Keratinocyte (primary cell): ENCODE measurements at regions not wholly inside any gene's neighbourhood (a gene's known extent, or its start where the extent isn't known, plus 50 kb on each side); places are given as distances from the start of the nearest gene placed in this dataset.

Source experiments
- DNase-seq: peaks from one replicate; pipeline ENCODE4 v3.0.0-alpha.2; 2011; ENCODE audit warnings: low read depth, missing footprints, low spot score
- FAIRE-seq: peaks from 2 replicates; lab custom pipeline; 2011; peaks lifted over from hg19 to GRCh38; lab: Jason Lieb, UNC
- H2AFZ ChIP-seq: 2 replicates; pipeline ENCODE4 v1.6.0; 2012; ENCODE audit warnings: low read length, control low read depth, inconsistent platforms; ENCODE audit not compliant: control insufficient read depth
- H3K27ac ChIP-seq: 2 replicates; pipeline ENCODE4 v1.5.1; 2011; ENCODE audit warnings: low read length; ENCODE audit not compliant: control insufficient read depth, insufficient read depth
- H3K27me3 ChIP-seq: 3 replicates; pipeline ENCODE4 v1.6.0; 2011; ENCODE audit warnings: low read length; ENCODE audit not compliant: control insufficient read depth, insufficient read depth; ENCODE audit errors: extremely low read depth
- H3K36me3 ChIP-seq, 2 experiments: 2 replicates in 1 of 2; 3 replicates in 1 of 2; pipeline ENCODE4 v1.5.1; 2011; ENCODE audit warnings: low read length in 2 of 2, mild to moderate bottlenecking in 1 of 2; ENCODE audit not compliant: control insufficient read depth in 2 of 2, insufficient read depth in 2 of 2; ENCODE audit errors: extremely low read depth in 1 of 2
- H3K4me1 ChIP-seq: 3 replicates; pipeline ENCODE4 v1.5.1; 2011; ENCODE audit warnings: low read length; ENCODE audit not compliant: control insufficient read depth, insufficient read depth; ENCODE audit errors: extremely low read depth
- H3K4me2 ChIP-seq: 3 replicates; pipeline ENCODE4 v1.6.0; 2011; ENCODE audit warnings: low read depth, low read length; ENCODE audit not compliant: control insufficient read depth, insufficient read depth; ENCODE audit errors: extremely low read depth
- H3K4me3 ChIP-seq, 3 experiments: fragments of 200-600 bp in 1 of 3; sonication (generic) in 1 of 3; 2 replicates in 2 of 3; 3 replicates in 1 of 3; pipeline ENCODE4 v1.5.1; 2011 to 2016; ENCODE audit warnings: low read length in 3 of 3, mild to moderate bottlenecking in 3 of 3, control low read depth in 2 of 3, inconsistent platforms in 1 of 3, low read depth in 1 of 3, mixed read lengths in 1 of 3, mixed run types in 1 of 3, moderate library complexity in 1 of 3; ENCODE audit not compliant: control insufficient read depth in 2 of 3, insufficient read depth in 2 of 3; ENCODE audit errors: extremely low read depth in 1 of 3
- H3K79me2 ChIP-seq: 2 replicates; pipeline ENCODE4 v1.6.0; 2012; ENCODE audit warnings: low read length; ENCODE audit not compliant: control insufficient read depth, insufficient read depth
- H3K9ac ChIP-seq: 3 replicates; pipeline ENCODE4 v1.6.0; 2011; ENCODE audit warnings: low read length; ENCODE audit not compliant: control insufficient read depth, insufficient read depth; ENCODE audit errors: extremely low read depth
- H3K9me1 ChIP-seq: 3 replicates; pipeline ENCODE4 v1.6.0; 2011; ENCODE audit warnings: low read length; ENCODE audit not compliant: control insufficient read depth, insufficient read depth; ENCODE audit errors: extremely low read depth
- H3K9me3 ChIP-seq: 2 replicates; pipeline ENCODE4 v1.5.1; 2012; ENCODE audit warnings: low read depth, low read length; ENCODE audit not compliant: control insufficient read depth
- H4K20me1 ChIP-seq: 3 replicates; pipeline ENCODE4 v1.6.0; 2011; ENCODE audit warnings: low read length; ENCODE audit not compliant: control insufficient read depth, insufficient read depth; ENCODE audit errors: extremely low read depth
- CTCF ChIP-seq, 3 experiments: IDR thresholded peaks in 1 of 3; conservative IDR thresholded peaks in 1 of 3; optimal IDR thresholded peaks in 1 of 3; 2 replicates in 2 of 3; 3 replicates in 1 of 3; pipeline versions ENCODE3 to v1.5.1; 2011; ENCODE audit warnings: low read length in 3 of 3, mild to moderate bottlenecking in 3 of 3, moderate library complexity in 2 of 3, control low read depth in 1 of 3, inconsistent platforms in 1 of 3; ENCODE audit not compliant: insufficient read depth in 2 of 3; ENCODE audit errors: extremely low read depth in 1 of 3
- EZH2 ChIP-seq: IDR thresholded peaks from one replicate; pipeline ENCODE4 v1.6.1; 2012; ENCODE audit warnings: inconsistent platforms, mild to moderate bottlenecking, low read length, moderate library complexity
- dilution Hi-C: fragments of 300-500 bp; cut with MboI; formaldehyde crosslinking; loops from one replicate; pipeline ENCODE4 v1.7.0; 2020; ENCODE audit warnings: low sequenced_read_pairs; ENCODE audit not compliant: extremely low pct_ligation_motif_present

- Histone ChIP-seq H3K4me2 (no peak overlapping the region), H3K27ac (no peak overlapping the region), H3K4me1 (no peaks in the 10 kb centered on the region), H2AFZ (no peak overlapping the region), H3K9ac (no peak overlapping the region), H3K9me3 (no peaks in the 10 kb centered on the region), H3K27me3 (peaks cover 7% of the 10 kb centered on the region), H4K20me1 (no peaks in the 10 kb centered on the region), H3K79me2 (no peaks in the 10 kb centered on the region), H3K9me1 (no peaks in the 10 kb centered on the region), H3K4me3 (no peak overlapping the region), H3K36me3 (no peaks in the 10 kb centered on the region)
- no peak for FAIRE-seq
- TF ChIP-seq EZH2, result no peak
- no peak for TF ChIP-seq CTCF (optimal IDR thresholded peaks at IDR 0.05 in 1 of 3, IDR thresholded peaks at IDR 0.05 in 1 of 3, conservative IDR thresholded peaks at IDR 0.05 in 1 of 3; ENCODE audit: extremely low read depth in 1 of 3, insufficient read depth in 2 of 3, low read length in 3 of 3)
- dilution Hi-C loops, result loop anchor here (25.0 kb wide), 1 partner anchor 217 kb away; no protein-coding TSS in a partner anchor
- no peak for DNase-seq
Observed at GRCh38 chr17:45645330-45645729, 138.8 kb upstream of the CRHR1 start.

GRCh38 chr17:45646288-45646988 lies 137.7 kb upstream of the CRHR1 start:
- peaks cover 7% of the 10 kb centered on the region for H3K27me3 ChIP-seq
- no peak overlapping the region for H3K4me3 ChIP-seq
- dilution Hi-C loops, result loop anchor here (25.0 kb wide), 1 partner anchor 216 kb away; no protein-coding TSS in a partner anchor
- H3K9me1 ChIP-seq, result no peaks in the 10 kb centered on the region
- H3K36me3 ChIP-seq, result no peaks in the 10 kb centered on the region
- H4K20me1 ChIP-seq, result no peaks in the 10 kb centered on the region
- no peaks in the 10 kb centered on the region for H3K79me2 ChIP-seq
- no peak for TF ChIP-seq EZH2
- no peak for TF ChIP-seq CTCF (optimal IDR thresholded peaks at IDR 0.05 in 1 of 3, IDR thresholded peaks at IDR 0.05 in 1 of 3, conservative IDR thresholded peaks at IDR 0.05 in 1 of 3; ENCODE audit: extremely low read depth in 1 of 3, insufficient read depth in 2 of 3, low read length in 3 of 3)
- no peak overlapping the region for H2AFZ ChIP-seq
- H3K4me2 ChIP-seq, result no peak overlapping the region
- H3K9ac ChIP-seq, result no peak overlapping the region
- H3K9me3 ChIP-seq, result no peaks in the 10 kb centered on the region
- no peaks in the 10 kb centered on the region for H3K4me1 ChIP-seq
- no peak for FAIRE-seq
- H3K27ac ChIP-seq, result no peak overlapping the region
- DNase-seq, result no peak
